SK-N-SH treated with all-trans-retinoic acid at 6 μM for 48 hours (cell line): ENCODE measurements at regions not wholly inside any gene's neighbourhood (a gene's known extent, or its start where the extent isn't known, plus 50 kb on each side); places are given as distances from the start of the nearest gene placed in this dataset.

Source experiments
- ATAC-seq: fragments of 200-7000 bp; cut with Tn5 transposase; 3 replicates; pipeline ENCODE4 v1.9.1; 2020; ENCODE audit warnings: mild to moderate bottlenecking, moderate library complexity
- BACH2 ChIP-seq: fragments of 250-450 bp; sonication (Bioruptor Pico); IDR thresholded peaks from 2 replicates; pipeline ENCODE4 v1.9.0; 2021; ENCODE audit warnings: mild to moderate bottlenecking, borderline replicate concordance
- CSDC2 ChIP-seq: fragments of 250-450 bp; sonication (Bioruptor Pico); IDR thresholded peaks from 2 replicates; pipeline ENCODE4 v1.5.0; 2020; ENCODE audit warnings: mild to moderate bottlenecking, moderate library complexity
- ESRRG ChIP-seq: fragments of 250-450 bp; sonication (Bioruptor Pico); IDR thresholded peaks from 2 replicates; pipeline ENCODE4 v1.6.1; 2021; ENCODE audit warnings: mild to moderate bottlenecking
- GLIS3 ChIP-seq: fragments of 250-450 bp; sonication (Bioruptor Pico); IDR thresholded peaks from 2 replicates; pipeline ENCODE4 v1.5.0; 2020; ENCODE audit warnings: mild to moderate bottlenecking, moderate library complexity
- ISL1 ChIP-seq: fragments of 250-450 bp; sonication (Bioruptor Pico); IDR thresholded peaks from 2 replicates; pipeline ENCODE4 v2.1.2; 2022; ENCODE audit warnings: mild to moderate bottlenecking, moderate library complexity
- OSR1 ChIP-seq: fragments of 250-450 bp; sonication (Bioruptor Pico); IDR thresholded peaks from 2 replicates; pipeline ENCODE4 v1.8.0; 2022; ENCODE audit warnings: moderate library complexity, mild to moderate bottlenecking, inconsistent platforms
- PPARA ChIP-seq: fragments of 250-450 bp; sonication (Bioruptor Pico); IDR thresholded peaks from 2 replicates; pipeline ENCODE4 v1.5.0; 2020; ENCODE audit warnings: mild to moderate bottlenecking, borderline replicate concordance
- RARB ChIP-seq: fragments of 250-450 bp; sonication (Bioruptor Pico); IDR thresholded peaks from 2 replicates; pipeline ENCODE4 v1.8.0; 2021; ENCODE audit warnings: mild to moderate bottlenecking, moderate library complexity
- SNAI2 ChIP-seq: fragments of 250-450 bp; sonication (Bioruptor Pico); IDR thresholded peaks from 2 replicates; pipeline ENCODE4 v1.5.0; 2020; ENCODE audit warnings: mild to moderate bottlenecking, moderate library complexity
- ZC3H10 ChIP-seq: fragments of 250-450 bp; sonication (Bioruptor Pico); IDR thresholded peaks from 2 replicates; pipeline ENCODE4 v1.5.1; 2021; ENCODE audit warnings: mild to moderate bottlenecking, moderate library complexity
- ZFP3 ChIP-seq: fragments of 250-450 bp; sonication (Bioruptor Pico); IDR thresholded peaks from 2 replicates; pipeline ENCODE4 v1.5.0; 2020; ENCODE audit warnings: mild to moderate bottlenecking, moderate library complexity
- ZFP30 ChIP-seq: fragments of 450-650 bp; formaldehyde crosslinking; IDR thresholded peaks from 2 replicates; pipeline ENCODE4 v1.5.0; 2022; ENCODE audit warnings: mild to moderate bottlenecking, moderate library complexity
- ZNF565 ChIP-seq: fragments of 450-650 bp; formaldehyde crosslinking; conservative IDR thresholded peaks from 2 replicates; pipeline ENCODE4 v1.5.0; 2020; ENCODE audit warnings: low read depth, mild to moderate bottlenecking, moderate library complexity
- ZNF70 ChIP-seq: fragments of 450-650 bp; formaldehyde crosslinking; IDR thresholded peaks from 2 replicates; pipeline ENCODE4 v1.5.0; 2020; ENCODE audit warnings: mild to moderate bottlenecking, moderate library complexity
- ZNF8 ChIP-seq: fragments of 450-650 bp; formaldehyde crosslinking; IDR thresholded peaks from 2 replicates; pipeline ENCODE4 v1.5.0; 2020; ENCODE audit warnings: mild to moderate bottlenecking, moderate library complexity
- TF ChIP-seq, protein P1 (sequence below): fragments of 250-450 bp; sonication (Bioruptor Pico); IDR thresholded peaks from 2 replicates; pipeline ENCODE4 v1.8.0; 2021; ENCODE audit warnings: low read depth, mild to moderate bottlenecking, moderate library complexity, borderline replicate concordance
- TF ChIP-seq, protein P2 (sequence below): fragments of 250-450 bp; sonication (Bioruptor Pico); IDR thresholded peaks from 2 replicates; pipeline ENCODE4 v1.8.0; 2020; ENCODE audit warnings: mild to moderate bottlenecking, moderate library complexity, borderline replicate concordance
- TF ChIP-seq, protein P3 (sequence below): fragments of 250-450 bp; sonication (Bioruptor Pico); IDR thresholded peaks from 2 replicates; pipeline ENCODE4 v1.5.1; 2020; ENCODE audit warnings: low read depth, mild to moderate bottlenecking, moderate library complexity
- TF ChIP-seq, protein P4 (sequence below): fragments of 250-450 bp; sonication (Bioruptor Pico); IDR thresholded peaks from 2 replicates; pipeline ENCODE4 v1.5.0; 2020; ENCODE audit warnings: mild to moderate bottlenecking, moderate library complexity
- TF ChIP-seq, protein P5 (sequence below): fragments of 250-450 bp; sonication (Bioruptor Pico); IDR thresholded peaks from 2 replicates; pipeline ENCODE4 v1.5.1; 2021; ENCODE audit warnings: mild to moderate bottlenecking, moderate library complexity

DNA sequence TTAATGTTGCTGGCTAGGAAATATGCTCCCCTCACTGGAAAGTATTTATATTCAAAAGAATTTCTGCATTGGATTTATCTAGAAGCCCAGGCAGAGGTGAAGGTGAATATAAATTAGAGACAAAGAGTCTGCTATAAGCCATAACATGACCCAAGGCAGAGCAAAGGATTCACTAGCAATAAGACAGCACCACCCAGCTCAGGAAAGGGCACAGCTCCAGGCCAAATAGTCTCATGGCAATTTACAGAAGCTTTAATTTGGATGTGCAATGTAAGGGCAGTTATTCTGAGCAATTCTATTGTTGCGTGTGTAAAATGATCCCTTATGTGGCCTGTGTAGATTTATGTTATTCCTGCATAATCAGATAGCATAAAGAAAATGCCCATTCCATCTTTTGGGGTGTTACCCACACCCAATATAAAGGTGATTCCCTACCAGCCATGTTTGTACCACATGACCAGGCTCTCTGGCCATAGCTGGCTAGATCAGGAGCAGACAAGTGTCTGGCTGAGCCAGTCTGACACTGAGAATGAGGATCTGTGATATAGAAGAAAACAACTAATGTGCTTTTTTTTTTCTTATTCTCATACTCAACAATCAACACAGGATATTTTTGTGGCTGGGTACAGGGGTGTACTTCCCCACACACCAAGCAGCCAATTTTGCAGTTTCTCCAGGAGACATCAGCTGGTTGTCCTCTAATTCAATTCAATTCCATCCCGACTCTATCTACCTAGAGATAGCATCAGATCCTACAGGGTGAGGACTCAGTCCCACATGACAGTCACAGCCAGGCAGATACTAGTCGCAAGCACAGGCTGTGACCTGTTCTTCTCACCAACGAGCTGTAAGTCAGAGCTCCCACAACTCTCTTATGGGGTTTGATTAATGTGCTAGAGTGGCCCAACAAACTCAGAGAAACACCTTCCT is 181.4 kb downstream of the KCTD15 start (continued):
- no peak for TF ChIP-seq SNAI2 (CRISPR knock-in tag)
- no peak for TF ChIP-seq RARB
- TF ChIP-seq, protein P1, sequence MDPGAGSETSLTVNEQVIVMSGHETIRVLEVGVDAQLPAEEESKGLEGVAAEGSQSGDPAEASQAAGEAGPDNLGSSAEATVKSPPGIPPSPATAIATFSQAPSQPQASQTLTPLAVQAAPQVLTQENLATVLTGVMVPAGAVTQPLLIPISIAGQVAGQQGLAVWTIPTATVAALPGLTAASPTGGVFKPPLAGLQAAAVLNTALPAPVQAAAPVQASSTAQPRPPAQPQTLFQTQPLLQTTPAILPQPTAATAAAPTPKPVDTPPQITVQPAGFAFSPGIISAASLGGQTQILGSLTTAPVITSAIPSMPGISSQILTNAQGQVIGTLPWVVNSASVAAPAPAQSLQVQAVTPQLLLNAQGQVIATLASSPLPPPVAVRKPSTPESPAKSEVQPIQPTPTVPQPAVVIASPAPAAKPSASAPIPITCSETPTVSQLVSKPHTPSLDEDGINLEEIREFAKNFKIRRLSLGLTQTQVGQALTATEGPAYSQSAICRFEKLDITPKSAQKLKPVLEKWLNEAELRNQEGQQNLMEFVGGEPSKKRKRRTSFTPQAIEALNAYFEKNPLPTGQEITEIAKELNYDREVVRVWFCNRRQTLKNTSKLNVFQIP (CRISPR knock-in tag), result no peak

DNA sequence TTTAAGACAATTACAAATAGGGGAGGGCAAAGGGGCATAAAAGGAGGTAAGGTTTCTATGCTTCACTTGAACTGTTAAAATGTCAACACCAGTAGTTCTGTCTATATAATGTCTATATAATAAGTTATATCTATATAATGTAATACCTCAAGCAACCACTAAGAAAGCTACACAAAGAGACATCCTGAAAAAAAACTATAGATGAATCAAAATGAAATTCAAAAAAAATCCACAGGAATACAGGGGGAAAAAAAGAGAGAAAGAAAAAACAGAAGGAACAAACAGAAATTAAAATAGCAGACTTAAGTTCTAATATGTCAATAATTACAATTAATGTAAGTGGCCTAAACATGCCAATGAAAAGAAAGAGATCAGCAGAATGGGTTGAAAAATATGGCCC is 186.0 kb downstream of the KCTD15 start:
- no peak for TF ChIP-seq ZFP30 (CRISPR knock-in tag)
- TF ChIP-seq ZNF565 (CRISPR knock-in tag), result no peak
- no peak for TF ChIP-seq SNAI2 (CRISPR knock-in tag)
- TF ChIP-seq ESRRG, result no peak
- no peak for TF ChIP-seq CSDC2 (CRISPR knock-in tag)
- TF ChIP-seq ZFP3 (CRISPR knock-in tag), result no peak
- TF ChIP-seq, protein P2, sequence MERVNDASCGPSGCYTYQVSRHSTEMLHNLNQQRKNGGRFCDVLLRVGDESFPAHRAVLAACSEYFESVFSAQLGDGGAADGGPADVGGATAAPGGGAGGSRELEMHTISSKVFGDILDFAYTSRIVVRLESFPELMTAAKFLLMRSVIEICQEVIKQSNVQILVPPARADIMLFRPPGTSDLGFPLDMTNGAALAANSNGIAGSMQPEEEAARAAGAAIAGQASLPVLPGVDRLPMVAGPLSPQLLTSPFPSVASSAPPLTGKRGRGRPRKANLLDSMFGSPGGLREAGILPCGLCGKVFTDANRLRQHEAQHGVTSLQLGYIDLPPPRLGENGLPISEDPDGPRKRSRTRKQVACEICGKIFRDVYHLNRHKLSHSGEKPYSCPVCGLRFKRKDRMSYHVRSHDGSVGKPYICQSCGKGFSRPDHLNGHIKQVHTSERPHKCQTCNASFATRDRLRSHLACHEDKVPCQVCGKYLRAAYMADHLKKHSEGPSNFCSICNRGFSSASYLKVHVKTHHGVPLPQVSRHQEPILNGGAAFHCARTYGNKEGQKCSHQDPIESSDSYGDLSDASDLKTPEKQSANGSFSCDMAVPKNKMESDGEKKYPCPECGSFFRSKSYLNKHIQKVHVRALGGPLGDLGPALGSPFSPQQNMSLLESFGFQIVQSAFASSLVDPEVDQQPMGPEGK (CRISPR knock-in tag), result no peak
- TF ChIP-seq, protein P1 (CRISPR knock-in tag), result no peak
- TF ChIP-seq OSR1, result no peak
- TF ChIP-seq, protein P3, sequence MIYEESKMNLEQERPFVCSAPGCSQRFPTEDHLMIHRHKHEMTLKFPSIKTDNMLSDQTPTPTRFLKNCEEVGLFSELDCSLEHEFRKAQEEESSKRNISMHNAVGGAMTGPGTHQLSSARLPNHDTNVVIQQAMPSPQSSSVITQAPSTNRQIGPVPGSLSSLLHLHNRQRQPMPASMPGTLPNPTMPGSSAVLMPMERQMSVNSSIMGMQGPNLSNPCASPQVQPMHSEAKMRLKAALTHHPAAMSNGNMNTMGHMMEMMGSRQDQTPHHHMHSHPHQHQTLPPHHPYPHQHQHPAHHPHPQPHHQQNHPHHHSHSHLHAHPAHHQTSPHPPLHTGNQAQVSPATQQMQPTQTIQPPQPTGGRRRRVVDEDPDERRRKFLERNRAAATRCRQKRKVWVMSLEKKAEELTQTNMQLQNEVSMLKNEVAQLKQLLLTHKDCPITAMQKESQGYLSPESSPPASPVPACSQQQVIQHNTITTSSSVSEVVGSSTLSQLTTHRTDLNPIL (CRISPR knock-in tag), result no peak
- no peak for TF ChIP-seq ISL1 (CRISPR knock-in tag)
- TF ChIP-seq PPARA (CRISPR knock-in tag), result no peak
- no peak for TF ChIP-seq ZNF70
- TF ChIP-seq, protein P4, sequence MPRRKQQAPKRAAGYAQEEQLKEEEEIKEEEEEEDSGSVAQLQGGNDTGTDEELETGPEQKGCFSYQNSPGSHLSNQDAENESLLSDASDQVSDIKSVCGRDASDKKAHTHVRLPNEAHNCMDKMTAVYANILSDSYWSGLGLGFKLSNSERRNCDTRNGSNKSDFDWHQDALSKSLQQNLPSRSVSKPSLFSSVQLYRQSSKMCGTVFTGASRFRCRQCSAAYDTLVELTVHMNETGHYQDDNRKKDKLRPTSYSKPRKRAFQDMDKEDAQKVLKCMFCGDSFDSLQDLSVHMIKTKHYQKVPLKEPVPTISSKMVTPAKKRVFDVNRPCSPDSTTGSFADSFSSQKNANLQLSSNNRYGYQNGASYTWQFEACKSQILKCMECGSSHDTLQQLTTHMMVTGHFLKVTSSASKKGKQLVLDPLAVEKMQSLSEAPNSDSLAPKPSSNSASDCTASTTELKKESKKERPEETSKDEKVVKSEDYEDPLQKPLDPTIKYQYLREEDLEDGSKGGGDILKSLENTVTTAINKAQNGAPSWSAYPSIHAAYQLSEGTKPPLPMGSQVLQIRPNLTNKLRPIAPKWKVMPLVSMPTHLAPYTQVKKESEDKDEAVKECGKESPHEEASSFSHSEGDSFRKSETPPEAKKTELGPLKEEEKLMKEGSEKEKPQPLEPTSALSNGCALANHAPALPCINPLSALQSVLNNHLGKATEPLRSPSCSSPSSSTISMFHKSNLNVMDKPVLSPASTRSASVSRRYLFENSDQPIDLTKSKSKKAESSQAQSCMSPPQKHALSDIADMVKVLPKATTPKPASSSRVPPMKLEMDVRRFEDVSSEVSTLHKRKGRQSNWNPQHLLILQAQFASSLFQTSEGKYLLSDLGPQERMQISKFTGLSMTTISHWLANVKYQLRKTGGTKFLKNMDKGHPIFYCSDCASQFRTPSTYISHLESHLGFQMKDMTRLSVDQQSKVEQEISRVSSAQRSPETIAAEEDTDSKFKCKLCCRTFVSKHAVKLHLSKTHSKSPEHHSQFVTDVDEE, result no peak
- TF ChIP-seq, protein P5, sequence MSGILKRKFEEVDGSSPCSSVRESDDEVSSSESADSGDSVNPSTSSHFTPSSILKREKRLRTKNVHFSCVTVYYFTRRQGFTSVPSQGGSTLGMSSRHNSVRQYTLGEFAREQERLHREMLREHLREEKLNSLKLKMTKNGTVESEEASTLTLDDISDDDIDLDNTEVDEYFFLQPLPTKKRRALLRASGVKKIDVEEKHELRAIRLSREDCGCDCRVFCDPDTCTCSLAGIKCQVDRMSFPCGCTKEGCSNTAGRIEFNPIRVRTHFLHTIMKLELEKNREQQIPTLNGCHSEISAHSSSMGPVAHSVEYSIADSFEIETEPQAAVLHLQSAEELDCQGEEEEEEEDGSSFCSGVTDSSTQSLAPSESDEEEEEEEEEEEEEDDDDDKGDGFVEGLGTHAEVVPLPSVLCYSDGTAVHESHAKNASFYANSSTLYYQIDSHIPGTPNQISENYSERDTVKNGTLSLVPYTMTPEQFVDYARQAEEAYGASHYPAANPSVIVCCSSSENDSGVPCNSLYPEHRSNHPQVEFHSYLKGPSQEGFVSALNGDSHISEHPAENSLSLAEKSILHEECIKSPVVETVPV, result no peak
- no peak for TF ChIP-seq BACH2 (CRISPR knock-in tag)
- TF ChIP-seq GLIS3 (CRISPR knock-in tag), result no peak
- TF ChIP-seq RARB, result no peak
- no peak for TF ChIP-seq ZC3H10 (CRISPR knock-in tag)
- ATAC-seq, result no peak

DNA sequence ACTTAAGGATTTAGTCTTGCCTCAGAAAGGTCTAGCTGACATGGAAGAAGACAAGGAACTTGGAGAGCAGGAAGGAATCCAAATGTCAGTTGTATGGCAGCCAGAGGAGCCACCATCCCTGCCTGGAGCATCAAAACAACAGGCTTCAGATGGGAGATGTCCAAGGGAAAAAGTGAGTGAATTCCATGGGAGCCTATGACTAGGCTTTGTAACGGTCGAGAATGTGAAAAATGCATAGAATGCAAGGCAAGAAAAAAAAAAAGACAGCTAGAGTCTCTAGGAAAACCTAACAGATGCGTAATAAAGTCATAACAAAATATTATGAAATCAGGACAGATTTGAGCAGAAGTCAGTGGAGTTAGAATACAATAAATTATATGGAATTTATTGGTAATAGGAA is 183.7 kb upstream of the LSM14A start:
- no peak for ATAC-seq
- TF ChIP-seq ZNF8 (CRISPR knock-in tag), result no peak
- TF ChIP-seq ZFP3 (CRISPR knock-in tag), result no peak
- TF ChIP-seq, protein P3 (CRISPR knock-in tag), result no peak
- no peak for TF ChIP-seq ZFP30 (CRISPR knock-in tag)
- TF ChIP-seq OSR1, result no peak
- no peak for TF ChIP-seq RARB
- TF ChIP-seq PPARA (CRISPR knock-in tag), result no peak
- TF ChIP-seq, protein P4, result no peak
- TF ChIP-seq ESRRG, result no peak
- no peak for TF ChIP-seq ZC3H10 (CRISPR knock-in tag)
